GM18858 (cell line): ENCODE measurements at regions not wholly inside any gene's neighbourhood (a gene's known extent, or its start where the extent isn't known, plus 50 kb on each side); places are given as distances from the start of the nearest gene placed in this dataset.

Source experiments
- ATAC-seq: cut with Tn5 transposase; IDR thresholded peaks from one replicate; pipeline ENCODE4 v1.9.1; 2021; ENCODE audit not compliant: unreplicated experiment

- ATAC-seq, result no peak
Observed at GRCh38 chr22:49642331-49642730, 185.3 kb downstream of the BRD1 start.

DNA sequence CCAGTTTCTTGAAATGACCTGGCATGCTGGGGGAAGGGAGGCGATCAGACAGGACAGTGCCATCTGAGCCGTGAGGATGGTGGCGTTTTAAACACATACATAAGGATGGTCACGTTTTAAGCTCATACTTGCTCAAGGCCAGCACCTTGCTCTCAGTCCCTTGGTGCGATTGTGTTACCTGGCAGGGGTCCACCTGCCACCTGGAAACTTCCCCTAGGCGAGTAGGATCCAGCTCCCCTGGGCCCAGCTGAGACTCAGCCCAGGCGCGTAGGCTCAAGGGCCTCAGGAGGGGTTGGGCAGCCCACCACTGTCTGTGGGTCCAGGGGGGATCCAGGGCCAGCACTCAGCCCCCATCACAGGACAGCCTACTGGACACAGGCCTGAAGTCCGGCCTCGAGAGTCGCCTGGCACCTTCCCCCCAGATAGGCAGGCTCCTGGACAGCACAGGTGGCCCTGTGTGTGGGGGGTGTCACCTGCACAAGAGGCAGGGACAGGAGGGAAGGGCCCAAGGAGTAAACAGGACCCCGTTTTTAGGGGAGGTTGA is 185.8 kb downstream of the BRD1 start:
- ATAC-seq, result no peak

- no peak for ATAC-seq
Observed at GRCh38 chr22:49640366-49641095, 187.1 kb downstream of the BRD1 start.

DNA sequence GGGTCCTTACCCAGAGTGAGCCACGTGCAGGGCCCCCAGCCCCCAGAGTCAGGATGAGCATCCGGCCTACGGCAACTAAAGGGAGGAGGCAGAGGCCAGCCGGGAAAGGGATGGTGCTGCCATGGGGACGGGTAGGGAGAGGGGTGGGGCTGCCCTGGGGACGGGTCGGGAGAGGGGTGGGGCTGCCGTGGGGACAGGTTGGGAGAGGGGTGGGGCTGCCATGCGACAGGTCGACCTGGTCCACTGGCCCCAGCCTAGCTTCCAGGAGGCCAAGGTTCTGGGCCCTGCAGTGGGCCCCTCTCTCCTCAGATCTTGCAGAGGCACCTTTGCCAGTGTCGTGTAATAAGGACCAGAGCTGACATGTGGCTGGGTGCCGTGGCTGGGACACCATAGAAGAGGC is 187.7 kb downstream of the BRD1 start:
- no peak for ATAC-seq

DNA sequence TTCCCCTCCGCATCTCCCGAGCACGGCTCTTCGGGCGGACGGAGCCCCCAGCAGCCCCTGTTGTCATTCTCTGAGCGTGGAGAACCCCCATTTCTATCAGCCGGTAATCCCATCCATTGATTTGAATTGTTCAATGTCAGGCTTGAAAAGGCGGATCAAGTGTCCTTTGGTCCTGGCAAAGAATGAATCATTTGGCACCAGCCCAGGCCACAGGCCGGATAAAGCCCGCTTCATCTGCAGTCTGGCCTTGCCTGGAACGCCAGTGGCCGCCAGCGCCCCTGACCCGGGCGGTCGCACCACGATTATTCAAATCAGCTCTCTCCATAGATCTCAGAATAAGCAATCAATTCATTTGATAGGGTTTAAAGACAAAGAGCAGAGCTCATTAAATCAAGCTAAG is 188.9 kb downstream of the BRD1 start:
- ATAC-seq, result no peak

DNA sequence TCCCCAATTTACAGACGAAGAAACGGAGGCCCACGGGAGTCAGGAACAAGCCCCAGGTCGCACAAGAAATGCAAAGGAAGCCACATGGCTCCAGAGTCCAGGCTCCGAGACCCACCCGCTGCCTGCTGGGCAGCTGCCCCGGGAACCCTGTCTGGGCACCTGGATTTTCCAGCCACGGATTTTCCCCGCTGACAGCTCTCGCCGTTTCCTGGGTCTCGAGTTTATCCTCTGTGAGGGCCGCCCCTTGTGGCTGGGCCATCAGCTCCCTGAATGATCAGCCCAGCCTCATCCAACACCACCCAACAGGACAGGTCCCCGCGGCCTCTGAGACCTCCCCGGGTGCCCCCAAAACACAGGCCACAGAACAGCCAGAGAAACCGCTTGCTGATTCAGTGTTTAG is 189.7 kb downstream of the BRD1 start:
- ATAC-seq, result no peak

- ATAC-seq, result no peak
Observed at GRCh38 chr22:49637255-49637760, 190.4 kb downstream of the BRD1 start.

- ATAC-seq, result no peak
Observed at GRCh38 chr22:49636649-49637048, 191.0 kb downstream of the BRD1 start.

- no peak for ATAC-seq
Observed at GRCh38 chr22:49636214-49636613, 191.5 kb downstream of the BRD1 start.

- ATAC-seq, result no peak
Observed at GRCh38 chr22:49634006-49634772, 193.5 kb downstream of the BRD1 start.

GRCh38 chr22:49633010-49633324 is 194.7 kb downstream of the BRD1 start:
- ATAC-seq, result no peak

- ATAC-seq, result no peak
Observed at GRCh38 chr22:49632199-49633009, 195.3 kb downstream of the BRD1 start.

DNA sequence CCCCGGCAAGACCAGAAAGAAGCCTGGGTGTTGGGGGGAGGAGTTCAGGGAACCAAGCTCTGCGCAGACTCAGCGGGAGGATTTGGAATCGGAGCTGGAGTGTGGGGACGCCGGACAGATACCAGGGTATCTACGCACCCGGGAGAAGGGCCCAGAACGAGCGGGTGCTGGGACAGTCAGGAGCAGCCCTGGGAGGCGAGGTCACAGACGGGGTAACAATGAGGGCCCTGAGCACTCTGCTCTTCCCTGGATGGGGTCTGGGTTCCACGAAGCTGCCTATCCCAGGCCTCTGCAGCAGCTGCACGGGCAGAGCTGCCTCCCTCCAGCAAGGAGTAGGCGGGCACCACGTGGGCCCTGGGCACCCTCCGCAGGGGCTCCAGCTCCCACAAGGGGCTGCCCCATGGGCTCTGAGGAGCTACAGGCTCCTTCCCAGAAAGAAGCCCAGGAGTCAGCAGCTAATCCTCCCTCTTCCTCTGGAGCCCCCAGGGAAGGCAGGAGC is 197.2 kb downstream of the BRD1 start:
- ATAC-seq, result no peak

GRCh38 chr22:49629586-49630447 is 197.9 kb downstream of the BRD1 start:
- ATAC-seq, result no peak

GRCh38 chr22:49629261-49629570 is 198.5 kb downstream of the BRD1 start:
- no peak for ATAC-seq

DNA sequence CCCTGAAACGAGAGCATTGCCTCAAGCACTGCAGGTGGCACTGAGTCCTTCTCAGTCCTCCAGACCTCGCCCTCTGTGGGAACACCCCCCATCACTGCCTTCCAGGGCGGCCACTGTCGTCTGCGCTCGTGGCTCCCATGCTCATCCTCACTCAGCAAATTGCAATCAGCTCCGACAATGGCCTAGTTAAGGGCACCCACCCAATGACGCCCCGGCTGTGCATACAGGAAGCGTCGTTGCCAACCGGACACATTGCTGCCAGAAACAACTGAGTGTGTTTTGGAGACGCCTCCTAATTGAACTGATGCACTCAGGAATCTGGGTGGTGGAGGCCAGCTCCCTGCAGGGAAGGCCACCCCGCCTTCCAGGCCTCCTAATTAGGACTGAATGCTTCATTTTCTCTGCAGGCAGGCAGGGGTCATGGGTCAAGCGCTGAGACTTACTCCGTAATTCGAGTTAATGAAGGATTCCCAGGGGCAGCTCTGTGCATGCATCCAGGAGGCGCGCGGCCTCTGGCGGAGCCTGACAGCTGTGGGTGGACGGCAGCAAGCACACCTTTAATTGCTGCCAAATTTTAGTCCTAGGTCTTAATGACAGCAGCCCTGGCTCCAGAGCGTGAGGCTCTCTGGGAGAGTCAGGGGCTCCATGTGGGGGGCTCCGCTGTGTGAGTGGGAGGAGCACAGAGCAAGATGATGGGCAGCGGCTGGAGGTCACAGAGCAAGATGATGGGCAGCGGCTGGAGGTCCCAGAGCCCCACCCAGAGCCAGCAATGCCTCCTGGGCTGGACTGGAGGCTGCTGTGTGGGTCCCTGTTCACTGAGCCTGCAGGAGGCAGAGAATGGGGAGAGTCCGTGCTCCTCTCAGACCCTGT is 199.0 kb downstream of the BRD1 start:
- ATAC-seq, result no peak

DNA sequence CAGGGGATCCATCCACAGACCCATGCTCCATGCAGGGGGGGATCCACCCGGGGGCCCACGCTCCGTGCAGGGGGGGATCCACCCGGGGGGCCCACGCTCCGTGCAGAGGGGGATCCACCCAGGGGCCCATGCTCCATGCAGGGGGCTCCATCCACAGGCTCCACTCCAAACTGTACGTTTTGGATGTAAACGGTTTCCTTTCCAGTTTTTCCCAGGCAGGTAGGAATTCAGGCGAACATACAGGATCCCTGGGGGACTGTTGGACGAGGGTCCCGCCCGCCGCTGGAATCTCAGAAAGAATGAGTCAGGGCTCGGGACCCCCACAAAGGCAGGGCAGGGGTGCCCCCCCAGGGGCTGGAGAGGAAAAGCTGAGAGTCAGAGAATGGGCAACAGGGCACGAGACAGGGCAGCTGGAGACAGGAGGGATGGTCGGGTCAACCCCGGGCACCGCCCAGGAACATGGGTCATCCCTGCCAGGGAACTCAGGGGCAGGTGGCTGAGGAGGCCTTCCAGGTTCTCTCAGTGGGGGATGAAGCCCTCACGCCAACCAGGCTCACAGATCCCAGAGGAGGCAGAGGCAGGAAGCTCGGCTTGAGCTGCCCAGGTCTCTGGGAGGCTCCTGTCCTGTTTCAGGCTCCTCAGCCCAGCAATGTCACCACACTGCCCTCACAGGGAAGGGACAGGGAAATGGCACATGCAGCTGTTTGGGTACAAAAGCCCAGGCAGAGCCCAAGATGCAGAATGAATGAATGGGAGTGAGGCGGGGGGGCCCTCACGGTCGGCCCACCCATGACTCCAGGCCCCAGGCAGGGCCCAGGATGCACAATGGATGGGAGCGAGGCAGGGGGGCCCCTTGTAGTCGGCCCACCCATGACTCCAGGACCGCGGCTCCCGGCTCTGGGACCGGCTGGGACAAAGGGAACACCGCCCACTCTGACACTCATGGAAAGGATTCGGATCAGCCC is 200.2 kb downstream of the BRD1 start:
- ATAC-seq, result no peak
